Stomach (tissue), 8 donors: ENCODE measurements at regions not wholly inside any gene's neighbourhood (a gene's known extent, or its start where the extent isn't known, plus 50 kb on each side); places are given as distances from the start of the nearest gene placed in this dataset.

Experiments used
- DNase-seq, 2 donors: peaks; one replicate each; pipeline versions ENCODE4 v3.0.0 to v3.0.0-alpha.2; 2013 to 2019
- H3K27ac ChIP-seq, 5 donors: fragments of 200-600 bp in 4 of 5; sonication (generic) in 4 of 5; one replicate each; pipeline ENCODE4 v1.5.1; 2013 to 2019; ENCODE audit warnings: mild to moderate bottlenecking in 1 of 5, moderate library complexity in 1 of 5
- H3K27me3 ChIP-seq, 3 donors: fragments of 200-600 bp; sonication (generic); one replicate each; pipeline ENCODE4 v1.5.1; 2017 to 2019; ENCODE audit warnings: mixed run types in 1 of 3
- H3K36me3 ChIP-seq, 4 donors: fragments of 200-600 bp; sonication (generic); 1 replicate in 3 of 4; 2 replicates in 1 of 4; pipeline ENCODE4 v1.5.1; 2016 to 2019
- H3K4me1 ChIP-seq, 4 donors: fragments of 200-600 bp; sonication (generic); one replicate each; pipeline ENCODE4 v1.5.1; 2016 to 2019
- H3K4me3 ChIP-seq, 4 donors: fragments of 200-600 bp; sonication (generic) in 3 of 4; one replicate each; pipeline ENCODE4 v1.5.1; 2016 to 2019; ENCODE audit warnings: mild to moderate bottlenecking in 1 of 4
- H3K9me3 ChIP-seq, 4 donors: fragments of 200-600 bp; sonication (generic); one replicate each; pipeline ENCODE4 v1.5.1; 2016 to 2019
- EP300 ChIP-seq: sonication (generic); formaldehyde crosslinking; IDR thresholded peaks from one replicate; pipeline ENCODE4 v1.6.1; 2017; ENCODE audit warnings: antibody characterized with exemption
- POLR2A ChIP-seq, 4 donors: fragments of 450-650 bp; IDR thresholded peaks; one replicate each; pipeline ENCODE4 v1.6.1; 2016; ENCODE audit warnings: antibody characterized with exemption in 4 of 4, control low read depth in 2 of 4, mild to moderate bottlenecking in 1 of 4, moderate library complexity in 1 of 4
- POLR2AphosphoS5 ChIP-seq, 3 donors: sonication (generic); formaldehyde crosslinking; IDR thresholded peaks; one replicate each; pipeline ENCODE4 v1.6.1; 2016; ENCODE audit warnings: antibody characterized with exemption in 3 of 3
- WGBS, 5 donors: extraction: QIAGEN DNeasy Blood & Tissue Kit in 3 of 5; methylation state at CpG; one replicate each; pipeline versions ENCODE4 v1.1.5 to v1.1.7; 2013 to 2018; 5-methylcytosine and 5-hydroxymethylcytosine counted together
- intact Hi-C: fragments of 100-400 bp; cut with DNase I; formaldehyde crosslinking; loops from one replicate; pipeline ENCODE4 v1.15.1; 2023; ENCODE audit warnings: low total_unique reads
- TF ChIP-seq, protein P1 (sequence below), 7 experiments: fragments of 450-650 bp in 4 of 7; fragments of 200-600 bp in 3 of 7; sonication (generic) in 3 of 7; IDR thresholded peaks; one replicate each; pipeline ENCODE4 v1.5.1; 2016 to 2019; ENCODE audit warnings: antibody characterized with exemption in 7 of 7, control low read depth in 2 of 7, mild to moderate bottlenecking in 1 of 7
- donor health status: healthy with polysubstance abuse.
- donor health status: Bipolar disorder and iron deficiency.
- donor health status: healthy.

GRCh38 chr10:3986493-3987142 lies 201.6 kb upstream of the KLF6 start:
- intact Hi-C loops: no loop called here
- no peak for DNase-seq
- no peak overlapping the region for H3K27ac ChIP-seq
- no peaks in the 10 kb centered on the region for H3K27me3 ChIP-seq
- peaks cover 0 to 4% (median 0%) of the 10 kb centered on the region in 4 donors for H3K9me3 ChIP-seq
- no peak overlapping the region for H3K4me3 ChIP-seq
- 79 to 95% (median 89%) methylated on average over 10 of the region's 10 CpGs for WGBS, 5 donors
- H3K4me1 ChIP-seq: no peaks in the 10 kb centered on the region
- no peaks in the 10 kb centered on the region for H3K36me3 ChIP-seq
- TF ChIP-seq POLR2A (IDR thresholded peaks at IDR 0.05) (no peak), POLR2AphosphoS5 (IDR thresholded peaks at IDR 0.05) (no peak), EP300 (no peak)
- TF ChIP-seq, protein P1, sequence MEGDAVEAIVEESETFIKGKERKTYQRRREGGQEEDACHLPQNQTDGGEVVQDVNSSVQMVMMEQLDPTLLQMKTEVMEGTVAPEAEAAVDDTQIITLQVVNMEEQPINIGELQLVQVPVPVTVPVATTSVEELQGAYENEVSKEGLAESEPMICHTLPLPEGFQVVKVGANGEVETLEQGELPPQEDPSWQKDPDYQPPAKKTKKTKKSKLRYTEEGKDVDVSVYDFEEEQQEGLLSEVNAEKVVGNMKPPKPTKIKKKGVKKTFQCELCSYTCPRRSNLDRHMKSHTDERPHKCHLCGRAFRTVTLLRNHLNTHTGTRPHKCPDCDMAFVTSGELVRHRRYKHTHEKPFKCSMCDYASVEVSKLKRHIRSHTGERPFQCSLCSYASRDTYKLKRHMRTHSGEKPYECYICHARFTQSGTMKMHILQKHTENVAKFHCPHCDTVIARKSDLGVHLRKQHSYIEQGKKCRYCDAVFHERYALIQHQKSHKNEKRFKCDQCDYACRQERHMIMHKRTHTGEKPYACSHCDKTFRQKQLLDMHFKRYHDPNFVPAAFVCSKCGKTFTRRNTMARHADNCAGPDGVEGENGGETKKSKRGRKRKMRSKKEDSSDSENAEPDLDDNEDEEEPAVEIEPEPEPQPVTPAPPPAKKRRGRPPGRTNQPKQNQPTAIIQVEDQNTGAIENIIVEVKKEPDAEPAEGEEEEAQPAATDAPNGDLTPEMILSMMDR (IDR thresholded peaks at IDR 0.05): no peak

- H3K4me3 ChIP-seq: no peak overlapping the region
- no peak for TF ChIP-seq POLR2A (IDR thresholded peaks at IDR 0.05)
- TF ChIP-seq, protein P1 (IDR thresholded peaks at IDR 0.05): no peak
- no peak for TF ChIP-seq EP300
- no peak for TF ChIP-seq POLR2AphosphoS5 (IDR thresholded peaks at IDR 0.05)
- no peaks in the 10 kb centered on the region for H3K36me3 ChIP-seq
- H3K27ac ChIP-seq: no peak overlapping the region
- peaks cover 0 to 4% (median 0%) of the 10 kb centered on the region in 4 donors for H3K9me3 ChIP-seq
- intact Hi-C loops: no loop called here
- no peaks in the 10 kb centered on the region for H3K27me3 ChIP-seq
- H3K4me1 ChIP-seq: no peaks in the 10 kb centered on the region
- DNase-seq: no peak
These were observed 197.9 kb upstream of the KLF6 start for GRCh38 chr10:3982746-3983442.

- Histone ChIP-seq H3K27ac (no peak overlapping the region), H3K36me3 (no peaks in the 10 kb centered on the region), H3K27me3 (no peaks in the 10 kb centered on the region), H3K4me1 (no peaks in the 10 kb centered on the region), H3K9me3 (peaks cover 0 to 4% (median 0%) of the 10 kb centered on the region in 4 donors), H3K4me3 (no peak overlapping the region)
- intact Hi-C loops: no loop called here
- TF ChIP-seq EP300 (no peak), POLR2AphosphoS5 (IDR thresholded peaks at IDR 0.05) (no peak), POLR2A (IDR thresholded peaks at IDR 0.05) (no peak)
- TF ChIP-seq, protein P1 (IDR thresholded peaks at IDR 0.05): no peak
- no peak for DNase-seq
- WGBS, 5 donors: 85 to 89% (median 88%) methylated on average over 10 of the region's 10 CpGs
These were observed 196.3 kb upstream of the KLF6 start for GRCh38 chr10:3981300-3981699.

GRCh38 chr10:3980660-3981059 lies 195.7 kb upstream of the KLF6 start:
- H3K27me3 ChIP-seq: no peaks in the 10 kb centered on the region
- TF ChIP-seq POLR2AphosphoS5 (IDR thresholded peaks at IDR 0.05): no peak
- no peak for TF ChIP-seq POLR2A (IDR thresholded peaks at IDR 0.05)
- TF ChIP-seq EP300: no peak
- TF ChIP-seq, protein P1 (IDR thresholded peaks at IDR 0.05): no peak
- H3K4me3 ChIP-seq: no peak overlapping the region
- H3K36me3 ChIP-seq: no peaks in the 10 kb centered on the region
- no peak for DNase-seq
- H3K9me3 ChIP-seq: peaks cover 0 to 4% (median 0%) of the 10 kb centered on the region in 4 donors
- H3K27ac ChIP-seq: no peak overlapping the region
- no peaks in the 10 kb centered on the region for H3K4me1 ChIP-seq
- intact Hi-C loops: no loop called here
- 26 to 53% (median 41%) methylated on average over 1 of the region's 1 CpG for WGBS, 5 donors
